ENCODE measurements at regions not wholly inside any gene's neighbourhood (a gene's known extent, or its start where the extent isn't known, plus 50 kb on each side); places are given as distances from the start of the nearest gene placed in this dataset.
"Not testable (repeated sequence)": the region's sequence is repeated elsewhere in the genome, so short reads cannot be mapped to it uniquely, and the experiment has no call there.

GRCh38 chr9:85208666-85209065, 533.1 kb downstream of the AGTPBP1 start:
- no peak for DNase-seq (ENCODE audit: low read depth in 2 of 2)

- no peak for DNase-seq (ENCODE audit: low read depth in 2 of 2)
Observed at GRCh38 chr9:85204176-85204575, 534.6 kb downstream of the NTRK2 start.

GRCh38 chr9:85202596-85202995, 533.1 kb downstream of the NTRK2 start:
- no peak for DNase-seq (ENCODE audit: low read depth in 2 of 2)

- DNase-seq (ENCODE audit: low read depth in 2 of 2) = no peak
Observed at GRCh38 chr9:85200726-85201404, 531.3 kb downstream of the NTRK2 start.

DNA sequence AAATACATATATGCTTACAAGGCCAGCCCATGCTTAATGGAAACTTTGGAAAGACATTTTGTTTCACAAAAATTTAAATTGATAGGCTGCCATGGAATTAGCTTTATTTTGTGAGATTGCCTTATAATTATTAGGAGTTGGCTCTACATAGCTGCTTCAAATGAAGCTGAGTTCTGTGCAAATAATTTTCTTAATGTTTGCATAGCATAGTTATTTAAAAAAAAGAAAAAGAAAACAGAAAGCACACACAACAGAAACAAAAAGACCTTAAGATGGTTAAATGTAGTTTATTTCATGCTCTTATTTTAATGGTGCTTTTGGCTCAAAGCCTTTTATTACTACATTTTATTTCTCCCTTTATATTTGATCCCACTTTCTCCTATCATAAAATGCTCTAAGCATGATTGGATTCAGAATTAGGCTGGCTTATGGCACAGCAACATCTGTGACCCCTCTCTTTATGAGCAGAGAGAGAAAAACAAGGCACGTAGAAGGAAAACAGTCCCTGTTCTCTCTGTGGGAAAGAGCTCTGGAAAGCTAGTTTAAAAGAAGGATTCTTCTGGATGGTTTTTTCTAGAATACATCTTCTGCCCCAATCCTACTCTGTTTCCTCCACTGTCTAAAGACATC, 530.5 kb downstream of the NTRK2 start:
- no peak for DNase-seq (ENCODE audit: low read depth in 2 of 2)

GRCh38 chr9:85192750-85193149, 523.2 kb downstream of the NTRK2 start:
- no peak for DNase-seq (ENCODE audit: low read depth in 2 of 2)

- no peak for DNase-seq (ENCODE audit: low read depth in 2 of 2)
Observed at GRCh38 chr9:85186218-85186585, 516.7 kb downstream of the NTRK2 start.

DNA sequence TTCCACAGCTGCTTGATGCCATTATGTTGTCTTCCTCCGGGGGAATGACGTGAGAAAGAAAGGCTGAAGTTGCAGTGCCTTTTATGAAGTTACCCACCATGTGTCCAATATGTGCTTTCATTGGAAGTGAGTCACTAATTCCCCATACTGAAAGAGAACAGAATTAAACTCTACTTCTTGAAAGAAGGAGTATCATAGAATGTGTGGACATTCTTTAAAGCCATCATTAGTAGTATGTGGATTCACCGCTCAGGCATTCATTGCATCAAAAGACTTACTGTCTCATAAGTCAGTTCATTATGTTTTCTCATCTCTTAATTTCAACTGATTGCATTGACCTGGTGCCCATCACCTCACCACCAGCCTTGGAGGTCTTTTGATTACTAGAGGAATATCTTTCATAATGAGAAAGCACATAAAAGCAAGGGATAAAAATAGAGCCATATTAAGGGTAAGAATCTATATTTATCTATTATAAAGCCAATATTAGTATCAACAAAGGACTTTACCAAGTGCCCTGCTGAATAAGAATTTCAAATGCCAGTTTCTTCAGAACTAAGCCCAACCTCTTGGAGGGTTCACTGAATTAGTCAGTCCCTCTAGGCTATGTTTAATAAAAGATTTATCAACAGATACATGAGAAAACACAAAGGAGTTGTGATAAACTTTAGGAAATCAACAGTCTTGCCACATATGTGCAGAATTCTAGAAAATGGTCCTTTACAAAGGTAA, 516.1 kb downstream of the NTRK2 start:
- DNase-seq (ENCODE audit: low read depth in 2 of 2) = no peak

DNA sequence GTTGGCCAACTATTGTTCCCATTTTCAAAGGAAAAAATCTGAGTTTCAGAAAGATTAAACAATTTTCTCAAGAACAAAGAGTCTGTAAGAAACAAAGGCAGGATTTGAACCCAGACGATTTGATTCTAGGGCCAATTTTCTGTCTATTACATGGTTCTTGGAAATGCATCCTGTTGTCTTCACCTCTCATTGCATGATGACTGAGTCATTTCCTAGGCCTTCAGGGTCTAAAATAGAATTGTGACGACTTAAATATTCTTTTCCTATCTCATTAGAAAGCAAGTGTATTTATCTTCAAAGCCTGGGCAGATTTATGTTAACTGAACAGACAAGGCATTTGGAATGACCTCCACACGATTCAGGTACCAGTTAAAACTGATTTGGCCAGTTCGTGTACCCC, 512.9 kb downstream of the NTRK2 start:
- DNase-seq (ENCODE audit: low read depth in 2 of 2) = no peak

DNA sequence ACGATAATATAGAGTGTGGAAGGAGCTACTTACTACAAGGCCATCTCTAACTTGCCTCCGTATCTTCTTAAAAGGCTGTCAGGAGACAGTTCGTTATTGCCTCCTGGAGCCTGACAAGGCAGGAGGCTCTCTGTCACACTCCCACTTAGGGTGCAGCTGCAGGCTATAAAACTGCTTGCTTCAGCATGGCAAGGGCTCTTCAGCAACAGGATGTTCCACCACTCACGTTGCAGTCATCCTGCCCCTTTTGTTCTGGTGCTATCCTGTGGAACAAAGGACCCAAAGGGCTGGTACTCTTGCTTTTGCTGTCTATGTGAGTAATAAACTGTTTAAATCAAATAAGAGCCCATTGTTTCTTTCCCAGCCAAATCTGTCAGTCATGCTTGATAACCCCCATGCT, 508.9 kb downstream of the NTRK2 start:
- no peak for DNase-seq (ENCODE audit: low read depth in 2 of 2)

GRCh38 chr9:85173967-85174366, 504.4 kb downstream of the NTRK2 start:
- DNase-seq (ENCODE audit: low read depth in 2 of 2) = no peak

- no peak for DNase-seq (ENCODE audit: low read depth in 2 of 2)
Observed at GRCh38 chr9:85172001-85172978, 502.8 kb downstream of the NTRK2 start.

GRCh38 chr9:85171163-85171562, 501.6 kb downstream of the NTRK2 start:
- DNase-seq (ENCODE audit: low read depth in 2 of 2) = no peak

DNA sequence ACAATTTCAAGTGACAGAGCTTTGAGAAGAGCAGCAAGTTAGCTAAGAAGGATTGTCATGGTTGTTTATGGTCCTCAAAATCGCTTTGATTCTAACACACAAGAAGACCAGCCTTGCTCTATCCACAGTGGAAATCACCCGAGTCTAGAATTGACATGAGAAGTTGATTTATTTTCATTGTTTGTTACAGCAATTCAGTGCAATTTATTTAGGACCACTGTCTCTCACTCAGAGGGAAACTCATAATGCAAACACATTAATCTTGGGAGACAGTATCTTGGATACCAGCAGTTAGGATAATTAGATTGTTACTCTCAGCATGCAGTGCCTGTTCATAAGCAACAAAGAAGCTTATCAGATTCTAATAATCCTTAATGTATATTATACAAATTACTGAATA, 498.9 kb downstream of the NTRK2 start:
- DNase-seq (ENCODE audit: low read depth in 2 of 2) = no peak

GRCh38 chr9:85167146-85167545, 497.6 kb downstream of the NTRK2 start:
- no peak for DNase-seq (ENCODE audit: low read depth in 2 of 2)

DNA sequence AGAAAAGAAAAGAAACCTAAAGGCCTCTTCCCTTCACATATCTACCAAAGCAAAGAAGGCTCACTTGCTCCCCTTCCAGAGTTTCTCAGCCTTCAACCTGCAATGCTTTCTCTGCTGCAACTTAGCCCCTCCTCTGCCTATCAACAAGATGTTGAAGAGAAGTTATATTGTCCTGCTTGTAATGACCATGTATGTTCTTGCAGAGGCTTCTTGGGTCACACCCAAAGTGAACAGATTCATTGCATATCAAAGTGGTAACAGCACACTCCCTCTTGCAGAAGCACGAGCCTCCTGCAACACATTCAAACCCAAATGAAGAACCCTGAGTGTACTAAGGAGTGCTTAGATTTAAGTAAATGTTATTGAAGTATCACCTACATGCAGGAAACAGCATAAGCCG, 494.3 kb downstream of the NTRK2 start:
- no peak for DNase-seq (ENCODE audit: low read depth in 2 of 2)

DNA sequence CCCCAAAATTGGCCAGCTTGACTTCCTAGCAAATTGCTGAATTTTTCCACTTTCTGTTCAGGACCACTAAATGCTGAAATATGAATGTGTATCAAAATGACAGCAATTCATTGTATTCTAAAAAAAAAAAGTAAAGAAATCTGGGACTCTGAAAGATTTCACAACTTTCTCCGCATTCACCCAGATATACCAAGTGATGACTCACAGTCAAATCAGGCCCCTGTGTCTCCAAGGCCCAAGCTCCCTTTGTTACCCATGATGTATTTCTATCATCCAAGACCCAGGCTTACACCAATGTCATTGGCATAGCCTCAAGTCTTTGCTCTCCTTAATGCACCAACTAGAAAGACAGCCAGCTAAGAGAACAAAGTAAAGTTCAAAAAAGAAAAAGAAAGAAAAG, 493.9 kb downstream of the NTRK2 start:
- no peak for DNase-seq (ENCODE audit: low read depth in 2 of 2)

DNA sequence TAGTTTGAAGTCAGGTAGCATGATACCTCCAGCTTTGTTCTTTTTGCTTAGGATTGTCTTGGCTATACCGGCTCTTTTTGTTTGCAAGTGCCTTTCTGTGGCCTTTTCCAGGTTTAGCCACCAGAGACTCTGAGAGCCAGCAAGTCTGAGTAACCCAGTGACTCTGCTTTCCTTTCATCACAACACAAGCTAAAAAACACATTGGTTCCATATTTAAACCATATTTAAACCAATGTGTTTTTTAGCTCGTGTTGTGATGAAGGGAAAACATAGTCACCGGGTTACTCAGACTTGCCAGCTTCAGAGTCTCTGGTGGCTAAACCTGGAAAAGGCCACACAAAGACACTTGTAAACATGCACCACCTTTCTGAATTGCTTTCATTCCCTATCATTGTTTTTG, 493.3 kb downstream of the NTRK2 start:
- no peak for DNase-seq (ENCODE audit: low read depth in 2 of 2)

- not testable (repeated sequence) for DNase-seq (ENCODE audit: low read depth in 2 of 2)
Observed at GRCh38 chr9:85160944-85161343, 491.4 kb downstream of the NTRK2 start.

DNA sequence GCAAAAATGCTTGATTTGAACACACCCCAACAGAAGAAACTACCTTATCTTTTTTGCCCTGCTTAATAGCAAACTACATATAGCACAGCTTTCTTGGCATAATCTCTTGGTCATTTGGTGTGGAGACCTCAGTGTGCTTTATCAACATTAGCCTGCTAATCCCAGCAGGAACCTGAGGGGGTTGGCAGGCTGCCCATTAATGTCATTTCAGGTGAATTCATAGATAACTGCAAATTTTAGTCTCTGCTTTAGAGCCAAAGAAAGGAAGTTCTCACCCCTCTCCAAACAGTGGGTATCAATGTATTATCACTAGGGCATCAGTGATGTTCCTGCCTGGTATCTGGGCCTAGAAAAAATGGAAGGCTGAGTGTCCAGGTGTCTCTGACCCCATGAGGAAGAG, 489.0 kb downstream of the NTRK2 start:
- DNase-seq (ENCODE audit: low read depth in 2 of 2) = no peak

DNA sequence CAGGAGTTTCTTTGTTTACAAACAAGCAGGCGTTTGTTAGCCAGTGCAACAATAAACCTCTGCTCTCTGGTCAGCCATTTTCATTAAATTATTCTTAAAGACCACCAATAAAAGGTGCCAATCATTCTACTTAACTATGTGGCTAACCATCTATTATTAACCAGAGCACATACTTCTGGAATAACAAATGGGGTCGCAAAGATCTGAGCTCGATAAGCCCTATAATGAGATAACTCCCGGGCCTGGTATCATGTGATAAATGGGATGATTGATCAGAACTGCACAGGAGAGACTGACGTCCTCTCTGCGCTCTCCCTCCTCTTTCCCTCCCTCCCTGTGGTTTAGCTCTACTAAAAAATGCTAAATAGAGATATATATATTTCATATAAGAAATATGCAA, 488.2 kb downstream of the NTRK2 start:
- no peak for DNase-seq (ENCODE audit: low read depth in 2 of 2)

DNA sequence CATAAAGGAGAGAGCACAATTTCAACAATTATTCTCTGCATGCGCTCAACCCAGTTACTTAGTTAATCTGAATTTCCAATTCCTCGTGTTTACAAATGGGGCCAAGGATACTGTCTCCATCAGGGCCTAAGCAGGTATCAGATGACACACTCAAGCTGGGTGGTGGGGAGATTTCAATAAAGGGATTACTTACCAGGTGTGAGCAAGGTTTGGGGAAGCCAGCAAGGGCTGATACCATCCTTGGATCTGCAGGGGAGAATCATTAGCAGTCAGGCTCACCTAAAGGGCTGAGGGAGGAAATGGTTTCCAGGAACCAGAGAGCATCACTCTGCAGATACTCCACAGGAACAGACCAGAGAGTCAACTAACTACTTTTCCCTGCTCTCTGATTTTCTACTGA, 487.1 kb downstream of the NTRK2 start:
- DNase-seq (ENCODE audit: low read depth in 2 of 2) = no peak
